H7 (cell line): ENCODE measurements at regions not wholly inside any gene's neighbourhood (a gene's known extent, or its start where the extent isn't known, plus 50 kb on each side); places are given as distances from the start of the nearest gene placed in this dataset.
A peak's percentile ranks its signal among the peaks of the same experiment; 100 is the strongest.
"Not testable (repeated sequence)": the region's sequence is repeated elsewhere in the genome, so short reads cannot be mapped to it uniquely, and the experiment has no call there.

Experiments used
- DNase-seq: peaks from one replicate; pipeline ENCODE4 v3.0.0; 2012
- H3K27me3 ChIP-seq: 2 replicates; pipeline ENCODE4 v1.6.0; 2011; ENCODE audit warnings: mild to moderate bottlenecking, low read length; ENCODE audit not compliant: control insufficient read depth, insufficient read depth
- H3K36me3 ChIP-seq: replicated peaks from 2 replicates; pipeline ENCODE4 v1.5.1; 2011; ENCODE audit warnings: low read length; ENCODE audit not compliant: control insufficient read depth, insufficient read depth
- H3K4me3 ChIP-seq: 2 replicates; pipeline ENCODE4 v1.5.1; 2011; ENCODE audit warnings: low read depth, mild to moderate bottlenecking, control low read depth, low read length, moderate library complexity; ENCODE audit not compliant: insufficient read depth

- Histone ChIP-seq H3K4me3 (no peak overlapping the region), H3K27me3 (no peaks in the 10 kb centered on the region), H3K36me3 (no peaks in the 10 kb centered on the region)
- DNase-seq, result no peak
Measured at GRCh38 chr7:157476654-157477549, 140.1 kb downstream of the DNAJB6 start.

- no peaks in the 10 kb centered on the region for H3K27me3 ChIP-seq
- DNase-seq, result no peak
- H3K4me3 ChIP-seq, result no peak overlapping the region
- H3K36me3 ChIP-seq, result no peaks in the 10 kb centered on the region
Measured at GRCh38 chr7:157477550-157478212, 140.9 kb downstream of the DNAJB6 start.

GRCh38 chr7:157478611-157479010 is 141.8 kb downstream of the DNAJB6 start:
- not testable (repeated sequence) for H3K4me3 ChIP-seq, H3K36me3 ChIP-seq, H3K27me3 ChIP-seq, DNase-seq

- Histone ChIP-seq H3K4me3 (no peak overlapping the region), H3K36me3 (no peaks in the 10 kb centered on the region), H3K27me3 (no peaks in the 10 kb centered on the region)
- no peak for DNase-seq
Measured at GRCh38 chr7:157479326-157479725, 142.5 kb downstream of the DNAJB6 start.

GRCh38 chr7:157480371-157481050 is 143.7 kb downstream of the DNAJB6 start:
- H3K36me3 ChIP-seq, result no peaks in the 10 kb centered on the region
- no peak for DNase-seq
- H3K27me3 ChIP-seq, result no peaks in the 10 kb centered on the region
- no peak overlapping the region for H3K4me3 ChIP-seq

GRCh38 chr7:157481389-157481788 is 144.6 kb downstream of the DNAJB6 start:
- Histone ChIP-seq H3K27me3 (no peaks in the 10 kb centered on the region), H3K4me3 (no peak overlapping the region), H3K36me3 (no peaks in the 10 kb centered on the region)
- no peak for DNase-seq

- H3K4me3 ChIP-seq, result no peak overlapping the region
- no peaks in the 10 kb centered on the region for H3K36me3 ChIP-seq
- DNase-seq, result no peak
- no peaks in the 10 kb centered on the region for H3K27me3 ChIP-seq
Measured at GRCh38 chr7:157482025-157482424, 145.2 kb downstream of the DNAJB6 start.

GRCh38 chr7:157482517-157483087 is 145.8 kb downstream of the DNAJB6 start:
- H3K27me3 ChIP-seq, result no peaks in the 10 kb centered on the region
- DNase-seq, result no peak
- H3K4me3 ChIP-seq, result no peak overlapping the region
- H3K36me3 ChIP-seq, result no peaks in the 10 kb centered on the region

- peak; percentile 77 for DNase-seq
- H3K27me3 ChIP-seq, result no peaks in the 10 kb centered on the region
- H3K36me3 ChIP-seq, result no peaks in the 10 kb centered on the region
- no peak overlapping the region for H3K4me3 ChIP-seq
Measured at GRCh38 chr7:157483515-157483914, 146.7 kb downstream of the DNAJB6 start.

- Histone ChIP-seq H3K27me3 (no peaks in the 10 kb centered on the region), H3K36me3 (no peaks in the 10 kb centered on the region), H3K4me3 (no peak overlapping the region)
- no peak for DNase-seq
Measured at GRCh38 chr7:157483971-157484410, 147.2 kb downstream of the DNAJB6 start.

- Histone ChIP-seq H3K27me3 (no peaks in the 10 kb centered on the region), H3K4me3 (no peak overlapping the region), H3K36me3 (no peaks in the 10 kb centered on the region)
- no peak for DNase-seq
Measured at GRCh38 chr7:157484411-157485081, 147.7 kb downstream of the DNAJB6 start.

GRCh38 chr7:157485361-157485831 is 148.6 kb downstream of the DNAJB6 start:
- no peaks in the 10 kb centered on the region for H3K27me3 ChIP-seq
- no peak for DNase-seq
- H3K4me3 ChIP-seq, result no peak overlapping the region
- H3K36me3 ChIP-seq, result no peaks in the 10 kb centered on the region

- no peaks in the 10 kb centered on the region for H3K36me3 ChIP-seq
- no peaks in the 10 kb centered on the region for H3K27me3 ChIP-seq
- no peak for DNase-seq
Measured at GRCh38 chr7:157486007-157486755, 149.4 kb downstream of the DNAJB6 start.

More at GRCh38 chr7:157486007-157486755, 149.4 kb downstream of the DNAJB6 start:
- no peak overlapping the region for H3K4me3 ChIP-seq
